ENCODE measurements at regions not wholly inside any gene's neighbourhood (a gene's known extent, or its start where the extent isn't known, plus 50 kb on each side); places are given as distances from the start of the nearest gene placed in this dataset.

DNA sequence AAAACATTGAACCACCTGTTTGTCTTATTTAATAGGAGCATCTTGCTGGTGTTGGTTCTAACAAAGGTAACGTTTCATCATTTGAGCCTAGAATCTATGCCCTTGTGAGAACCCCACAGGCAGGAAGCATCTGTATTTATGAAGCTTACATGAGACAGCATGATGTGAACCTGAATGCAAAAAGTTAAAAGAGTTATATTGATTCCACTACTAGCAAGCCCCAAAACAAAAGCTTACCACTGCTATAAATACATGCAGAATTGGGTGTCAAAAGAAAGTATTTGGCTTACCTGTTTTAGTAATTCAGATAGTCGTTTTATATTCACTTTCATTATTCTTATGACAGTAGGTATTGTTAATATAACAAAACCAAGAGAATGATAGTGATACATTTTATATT, 301.2 kb upstream of the ADGRL2 start:
- TF ChIP-seq, protein P1, sequence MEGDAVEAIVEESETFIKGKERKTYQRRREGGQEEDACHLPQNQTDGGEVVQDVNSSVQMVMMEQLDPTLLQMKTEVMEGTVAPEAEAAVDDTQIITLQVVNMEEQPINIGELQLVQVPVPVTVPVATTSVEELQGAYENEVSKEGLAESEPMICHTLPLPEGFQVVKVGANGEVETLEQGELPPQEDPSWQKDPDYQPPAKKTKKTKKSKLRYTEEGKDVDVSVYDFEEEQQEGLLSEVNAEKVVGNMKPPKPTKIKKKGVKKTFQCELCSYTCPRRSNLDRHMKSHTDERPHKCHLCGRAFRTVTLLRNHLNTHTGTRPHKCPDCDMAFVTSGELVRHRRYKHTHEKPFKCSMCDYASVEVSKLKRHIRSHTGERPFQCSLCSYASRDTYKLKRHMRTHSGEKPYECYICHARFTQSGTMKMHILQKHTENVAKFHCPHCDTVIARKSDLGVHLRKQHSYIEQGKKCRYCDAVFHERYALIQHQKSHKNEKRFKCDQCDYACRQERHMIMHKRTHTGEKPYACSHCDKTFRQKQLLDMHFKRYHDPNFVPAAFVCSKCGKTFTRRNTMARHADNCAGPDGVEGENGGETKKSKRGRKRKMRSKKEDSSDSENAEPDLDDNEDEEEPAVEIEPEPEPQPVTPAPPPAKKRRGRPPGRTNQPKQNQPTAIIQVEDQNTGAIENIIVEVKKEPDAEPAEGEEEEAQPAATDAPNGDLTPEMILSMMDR (IDR thresholded peaks at IDR 0.05), result no peak
- TF ChIP-seq, protein P2, sequence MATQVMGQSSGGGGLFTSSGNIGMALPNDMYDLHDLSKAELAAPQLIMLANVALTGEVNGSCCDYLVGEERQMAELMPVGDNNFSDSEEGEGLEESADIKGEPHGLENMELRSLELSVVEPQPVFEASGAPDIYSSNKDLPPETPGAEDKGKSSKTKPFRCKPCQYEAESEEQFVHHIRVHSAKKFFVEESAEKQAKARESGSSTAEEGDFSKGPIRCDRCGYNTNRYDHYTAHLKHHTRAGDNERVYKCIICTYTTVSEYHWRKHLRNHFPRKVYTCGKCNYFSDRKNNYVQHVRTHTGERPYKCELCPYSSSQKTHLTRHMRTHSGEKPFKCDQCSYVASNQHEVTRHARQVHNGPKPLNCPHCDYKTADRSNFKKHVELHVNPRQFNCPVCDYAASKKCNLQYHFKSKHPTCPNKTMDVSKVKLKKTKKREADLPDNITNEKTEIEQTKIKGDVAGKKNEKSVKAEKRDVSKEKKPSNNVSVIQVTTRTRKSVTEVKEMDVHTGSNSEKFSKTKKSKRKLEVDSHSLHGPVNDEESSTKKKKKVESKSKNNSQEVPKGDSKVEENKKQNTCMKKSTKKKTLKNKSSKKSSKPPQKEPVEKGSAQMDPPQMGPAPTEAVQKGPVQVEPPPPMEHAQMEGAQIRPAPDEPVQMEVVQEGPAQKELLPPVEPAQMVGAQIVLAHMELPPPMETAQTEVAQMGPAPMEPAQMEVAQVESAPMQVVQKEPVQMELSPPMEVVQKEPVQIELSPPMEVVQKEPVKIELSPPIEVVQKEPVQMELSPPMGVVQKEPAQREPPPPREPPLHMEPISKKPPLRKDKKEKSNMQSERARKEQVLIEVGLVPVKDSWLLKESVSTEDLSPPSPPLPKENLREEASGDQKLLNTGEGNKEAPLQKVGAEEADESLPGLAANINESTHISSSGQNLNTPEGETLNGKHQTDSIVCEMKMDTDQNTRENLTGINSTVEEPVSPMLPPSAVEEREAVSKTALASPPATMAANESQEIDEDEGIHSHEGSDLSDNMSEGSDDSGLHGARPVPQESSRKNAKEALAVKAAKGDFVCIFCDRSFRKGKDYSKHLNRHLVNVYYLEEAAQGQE (IDR thresholded peaks at IDR 0.05; ENCODE audit: insufficient read depth in 1 of 2, low read depth in 2 of 2, low read length in 1 of 2), result no peak

Data from Panc1 (cell line).